ENCODE measurements at regions not wholly inside any gene's neighbourhood (a gene's known extent, or its start where the extent isn't known, plus 50 kb on each side); places are given as distances from the start of the nearest gene placed in this dataset.
"Not testable (repeated sequence)": the region's sequence is repeated elsewhere in the genome, so short reads cannot be mapped to it uniquely, and the experiment has no call there.

DNA sequence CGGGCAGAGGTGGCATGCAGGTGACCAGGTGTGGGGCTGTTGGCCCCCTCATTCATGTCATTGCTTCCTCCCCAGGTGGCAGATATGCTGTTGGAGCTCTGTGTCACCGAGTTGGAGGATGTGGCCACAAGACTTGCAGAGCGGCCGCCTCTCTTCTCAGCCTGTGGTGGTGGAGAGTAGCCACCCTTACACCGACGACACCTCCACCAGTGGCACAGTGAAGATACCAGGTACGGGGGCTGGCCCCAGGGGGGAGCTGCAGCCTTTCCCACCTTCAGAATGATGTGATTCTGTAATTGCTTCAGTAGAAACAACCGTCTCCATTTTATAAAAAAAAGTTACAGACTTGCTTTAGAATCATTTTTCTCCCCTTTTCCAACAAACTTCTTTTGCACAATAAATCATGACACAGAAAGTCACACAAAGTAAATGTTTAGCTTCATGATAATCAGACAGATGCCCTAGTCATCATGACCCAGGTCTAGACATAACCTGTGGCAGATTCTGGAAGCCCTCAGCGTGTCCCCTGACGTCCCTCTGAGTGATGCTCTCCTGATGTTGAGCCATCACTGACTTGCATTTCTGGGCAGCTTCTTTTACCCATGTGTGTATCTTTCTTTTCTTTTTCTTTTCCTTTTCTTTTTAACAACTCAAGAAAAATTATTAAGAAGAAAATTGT is 76.0 kb upstream of the FAN1 start:
- no peak for DNase-seq (ENCODE audit: extremely low read depth in 1 of 11, low read depth in 9 of 11, low spot score in 4 of 11)

DNA sequence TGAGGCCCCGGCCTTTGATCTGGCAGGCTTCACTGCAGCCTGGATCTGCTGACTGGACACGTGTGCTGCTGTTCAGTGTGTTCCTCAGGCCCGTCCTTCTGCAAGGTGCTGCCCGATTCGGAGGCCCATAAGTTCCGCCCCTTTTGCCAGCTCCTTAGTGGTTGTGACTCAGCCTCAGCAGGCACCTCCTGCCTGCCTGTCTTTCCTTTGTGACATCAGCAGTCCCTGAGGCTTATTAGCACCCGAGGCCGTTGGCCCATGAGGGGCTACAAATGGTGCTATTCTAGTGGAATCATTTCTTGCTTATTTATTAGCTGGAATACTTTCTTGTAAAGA is 75.4 kb upstream of the FAN1 start:
- not testable (repeated sequence) for DNase-seq (ENCODE audit: extremely low read depth in 1 of 11, low read depth in 9 of 11, low spot score in 4 of 11)

DNA sequence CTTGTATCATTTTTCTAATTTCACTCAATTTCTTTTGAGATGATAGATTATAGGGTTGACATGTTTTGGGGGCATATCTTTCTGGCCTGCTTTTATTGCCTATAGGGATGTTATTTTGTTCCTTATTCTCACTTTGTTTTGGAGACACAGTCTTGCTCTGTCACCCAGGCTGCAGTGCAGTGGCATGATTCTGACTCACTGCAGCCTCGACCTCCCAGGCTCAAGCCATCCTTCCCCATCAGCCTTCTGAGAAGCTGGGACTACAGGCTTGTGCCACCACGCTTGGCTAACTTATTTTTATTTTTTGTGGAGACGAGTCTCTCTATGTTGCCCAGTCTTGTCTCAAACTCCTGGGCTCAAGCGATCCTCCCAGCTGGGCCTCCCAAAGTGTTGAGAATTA is 72.8 kb upstream of the FAN1 start:
- no peak for DNase-seq (ENCODE audit: extremely low read depth in 1 of 11, low read depth in 9 of 11, low spot score in 4 of 11)

DNA sequence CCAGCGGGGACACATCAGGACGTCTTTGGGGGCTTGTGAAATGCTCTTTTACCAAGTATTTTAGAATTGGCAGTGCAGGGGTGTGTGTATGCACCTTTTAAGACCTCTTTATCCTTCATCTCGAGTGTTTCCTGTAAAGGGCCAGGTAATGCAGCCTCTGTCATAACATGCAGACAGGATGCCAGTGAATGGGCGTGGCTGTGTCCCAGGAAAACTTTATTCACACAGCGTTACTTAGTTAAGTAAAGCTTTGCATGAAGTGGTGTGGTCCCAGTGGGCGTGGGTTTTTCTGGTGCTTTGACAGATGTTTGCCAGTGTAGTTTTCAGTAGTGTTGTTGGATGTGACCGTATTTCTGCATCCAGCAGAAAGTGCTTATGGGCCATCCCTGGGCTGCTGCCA is 70.3 kb upstream of the FAN1 start:
- not testable (repeated sequence) for DNase-seq (ENCODE audit: extremely low read depth in 1 of 11, low read depth in 9 of 11, low spot score in 4 of 11)

DNA sequence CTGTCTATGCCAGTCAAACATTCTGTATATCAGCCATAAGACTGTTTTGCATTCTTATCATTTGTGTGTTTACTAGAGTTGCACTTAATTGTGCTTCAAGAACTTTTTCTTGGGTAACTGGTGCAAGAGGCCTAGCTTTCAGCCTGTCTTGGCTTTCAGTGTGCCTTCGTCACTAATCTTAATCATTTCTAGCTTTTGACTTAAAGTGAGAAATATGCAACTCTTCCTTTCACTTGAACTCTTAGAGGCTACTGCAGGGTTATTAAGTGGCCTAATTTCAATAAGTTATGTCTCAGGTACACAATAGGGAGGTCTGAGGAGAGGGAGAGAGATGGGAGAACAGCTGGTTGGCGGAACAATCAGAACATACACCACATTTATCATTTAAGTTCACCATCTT is 62.1 kb upstream of the FAN1 start:
- not testable (repeated sequence) for DNase-seq (ENCODE audit: extremely low read depth in 1 of 11, low read depth in 9 of 11, low spot score in 4 of 11)

DNA sequence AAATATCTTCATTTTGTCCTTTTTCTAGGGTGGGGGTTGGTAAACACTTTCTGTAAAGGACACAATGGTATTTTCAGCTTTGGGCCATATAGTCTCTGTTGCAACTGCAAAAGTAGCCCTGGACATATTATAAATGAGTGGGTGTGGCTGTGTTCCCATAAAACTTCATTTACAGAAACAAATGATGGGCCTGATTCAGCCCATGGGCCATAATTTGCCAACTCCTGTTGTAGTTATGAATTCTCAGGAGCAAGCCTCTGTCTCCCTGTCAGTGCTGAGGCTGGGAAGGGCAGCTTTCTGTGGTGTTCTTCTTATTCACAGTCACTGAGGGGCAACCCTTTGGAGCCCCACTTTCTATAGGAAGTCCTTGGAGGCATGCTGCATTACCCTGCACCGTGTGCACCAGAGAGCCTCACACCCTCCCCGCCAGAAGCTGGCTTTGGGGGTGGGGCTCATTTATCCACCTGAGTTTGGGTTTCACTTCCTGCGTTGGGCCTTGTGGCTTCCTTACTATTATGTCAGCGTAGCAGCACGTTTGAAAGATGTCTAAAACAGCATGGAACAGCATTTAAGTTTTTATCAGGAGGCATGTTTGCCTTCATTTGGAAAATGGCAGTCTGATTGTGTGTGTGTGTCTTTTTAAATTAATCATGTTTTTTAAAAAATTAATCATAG is 60.8 kb upstream of the FAN1 start:
- not testable (repeated sequence) for DNase-seq (ENCODE audit: extremely low read depth in 1 of 11, low read depth in 9 of 11, low spot score in 4 of 11)

DNA sequence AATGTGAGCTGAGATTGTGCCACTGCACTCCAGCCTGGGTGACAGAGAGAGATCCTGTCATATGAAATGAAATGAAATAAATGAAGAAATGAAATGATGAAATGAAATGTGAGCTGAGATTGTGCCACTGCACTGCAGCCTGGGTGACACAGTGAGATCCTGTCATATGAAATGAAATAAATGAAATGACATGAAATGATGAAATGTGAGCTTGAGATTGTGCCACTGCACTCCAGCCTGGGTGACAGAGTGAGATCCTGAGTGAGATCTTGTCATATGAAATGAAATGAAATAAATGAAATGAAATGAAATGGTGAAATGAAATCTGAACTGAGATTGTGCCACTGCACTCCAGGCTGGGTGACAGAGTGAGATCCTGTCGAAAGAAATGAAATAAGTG is 58.2 kb upstream of the FAN1 start:
- DNase-seq (ENCODE audit: extremely low read depth in 1 of 11, low read depth in 9 of 11, low spot score in 4 of 11), result not testable (repeated sequence)
